HepG2 (cell line): ENCODE measurements at regions not wholly inside any gene's neighbourhood (a gene's known extent, or its start where the extent isn't known, plus 50 kb on each side); places are given as distances from the start of the nearest gene placed in this dataset.

Source experiments
- ATAC-seq: fragments of 200-7000 bp; cut with Tn5 transposase; 3 replicates; pipeline ENCODE4 v1.9.1; 2020; ENCODE audit warnings: mild to moderate bottlenecking, moderate library complexity
- BruUV-seq: library from RNA; stranded (reverse); fragments of 400-500 nt; replicated peaks from 2 replicates; lab custom pipeline; 2021; lab: Mats Ljungman, UMichigan
- CTCF ChIA-PET: fragments of 300-600 bp; formaldehyde crosslinking; extraction: SDS; loops from one replicate; lab custom pipeline; 2021; ENCODE audit warnings: low total read pairs, inconsistent platforms, low intra/inter-chr PET ratio; lab: Yijun Ruan, JAX
- POLR2A ChIA-PET: fragments of 350-600 bp; sonication (Branson Sonifier 250); formaldehyde crosslinking; loops from one replicate; lab custom pipeline; 2020; ENCODE audit warnings: antibody characterized with exemption, inconsistent platforms; lab: Yijun Ruan, JAX
- DNase-seq: peaks from one replicate; pipeline ENCODE4 v3.0.0-alpha.2; 2015; ENCODE audit warnings: low spot score
- FAIRE-seq: peaks from 3 replicates; lab custom pipeline; 2011; peaks lifted over from hg19 to GRCh38; lab: Jason Lieb, UNC
- H2AFZ ChIP-seq: one replicate; pipeline ENCODE4 v1.6.1; 2011; ENCODE audit warnings: low read length, inconsistent platforms
- H3K27ac ChIP-seq: fragments of 300-600 bp; 3 replicates; pipeline ENCODE4 v1.8.0; 2011; ENCODE audit warnings: mixed run types, mild to moderate bottlenecking, mixed read lengths, low read length, inconsistent platforms; ENCODE audit not compliant: insufficient read depth; ENCODE audit errors: extremely low read length
- H3K27me3 ChIP-seq, 2 experiments: fragments of 200-600 bp in 1 of 2; 2 replicates in 1 of 2; 3 replicates in 1 of 2; pipeline versions ENCODE4 v1.6.0 to v1.8.0; 2011; ENCODE audit warnings: low read length in 2 of 2, mild to moderate bottlenecking in 2 of 2, moderate library complexity in 2 of 2, inconsistent platforms in 1 of 2; ENCODE audit not compliant: insufficient read depth in 2 of 2, control insufficient read depth in 1 of 2
- H3K36me3 ChIP-seq, 2 experiments: fragments of 200-600 bp in 1 of 2; replicated peaks in 1 of 2; 2 replicates in 1 of 2; 3 replicates in 1 of 2; pipeline versions ENCODE4 v1.5.1 to v1.8.0; 2011; ENCODE audit warnings: low read length in 2 of 2, inconsistent platforms in 1 of 2; ENCODE audit not compliant: insufficient read depth in 2 of 2, control insufficient read depth in 1 of 2
- H3K4me1 ChIP-seq: 2 replicates; pipeline ENCODE4 v1.5.1; 2012; ENCODE audit warnings: low read length, inconsistent platforms; ENCODE audit not compliant: insufficient read depth
- H3K4me2 ChIP-seq: 2 replicates; pipeline ENCODE4 v1.6.0; 2011; ENCODE audit warnings: low read depth, low read length, inconsistent platforms
- H3K4me3 ChIP-seq, 3 experiments: fragments of 200-600 bp in 1 of 3; sonication (generic), shearing (Covaris generic) in 1 of 3; replicated peaks in 1 of 3; 2 replicates each; pipeline ENCODE4 v1.5.1; 2011 to 2016; ENCODE audit warnings: low read length in 3 of 3, inconsistent platforms in 2 of 3, low read depth in 2 of 3, mild to moderate bottlenecking in 2 of 3, control low read depth in 1 of 3, mixed read lengths in 1 of 3; ENCODE audit not compliant: insufficient read depth in 1 of 3
- H3K79me2 ChIP-seq: one replicate; pipeline ENCODE4 v1.6.1; 2011; ENCODE audit warnings: low read length, inconsistent platforms; ENCODE audit not compliant: insufficient read depth
- H3K9ac ChIP-seq: 2 replicates; pipeline ENCODE4 v1.6.0; 2011; ENCODE audit warnings: mild to moderate bottlenecking, low read depth, low read length, inconsistent platforms; ENCODE audit not compliant: insufficient read depth
- H3K9me3 ChIP-seq: 2 replicates; pipeline ENCODE4 v1.5.1; 2012; ENCODE audit warnings: mild to moderate bottlenecking, low read length
- H4K20me1 ChIP-seq: 2 replicates; pipeline ENCODE4 v1.6.0; 2011; ENCODE audit warnings: inconsistent platforms, mild to moderate bottlenecking, low read length, moderate library complexity; ENCODE audit not compliant: insufficient read depth
- ASH2L ChIP-seq: fragments of 300-600, 200-600 bp; sonication (generic); IDR thresholded peaks from 2 replicates; pipeline ENCODE4 v1.7.0; 2017; ENCODE audit warnings: low read depth, mild to moderate bottlenecking, moderate library complexity, mixed read lengths, low read length; ENCODE audit not compliant: insufficient read length
- CENPBD1 ChIP-seq: sonication (generic); formaldehyde crosslinking; IDR thresholded peaks from 2 replicates; pipeline ENCODE4 v1.8.0; 2022; ENCODE audit warnings: missing genetic modification reagents, low read depth, mild to moderate bottlenecking, borderline replicate concordance
- ELF1 ChIP-seq: sonication (generic); formaldehyde crosslinking; IDR thresholded peaks from 2 replicates; pipeline ENCODE4 v1.4.0; 2020; ENCODE audit warnings: missing genetic modification reagents
- FLYWCH1 ChIP-seq: sonication (generic); formaldehyde crosslinking; IDR thresholded peaks from 2 replicates; pipeline ENCODE4 v1.8.1; 2023; ENCODE audit warnings: mild to moderate bottlenecking, missing genetic modification reagents
- KAT7 ChIP-seq: IDR thresholded peaks from 2 replicates; pipeline ENCODE4 v1.6.1; 2018; ENCODE audit warnings: borderline replicate concordance, missing compliant biosample characterization
- MED8 ChIP-seq: sonication (generic); formaldehyde crosslinking; IDR thresholded peaks from 2 replicates; pipeline ENCODE4 v1.8.1; 2023; ENCODE audit warnings: mild to moderate bottlenecking, missing genetic modification reagents; ENCODE audit not compliant: insufficient replicate concordance
- MIXL1 ChIP-seq: IDR thresholded peaks from 2 replicates; pipeline ENCODE4 v1.6.1; 2016
- RAD51 ChIP-seq: fragments of 450-650 bp; IDR thresholded peaks from 2 replicates; pipeline ENCODE4 v1.6.1; 2016; ENCODE audit warnings: borderline replicate concordance
- RFXAP ChIP-seq: sonication (generic); formaldehyde crosslinking; IDR thresholded peaks from 2 replicates; pipeline ENCODE4 v1.4.0; 2020; ENCODE audit warnings: missing genetic modification reagents, borderline replicate concordance
- SIX1 ChIP-seq: sonication (generic); formaldehyde crosslinking; IDR thresholded peaks from 2 replicates; pipeline ENCODE4 v1.4.0; 2020; ENCODE audit warnings: missing genetic modification reagents, borderline replicate concordance
- STAT6 ChIP-seq: sonication (generic); formaldehyde crosslinking; IDR thresholded peaks from 2 replicates; pipeline ENCODE4 v1.4.0; 2020; ENCODE audit warnings: missing genetic modification reagents, mild to moderate bottlenecking, borderline replicate concordance
- ZMYM3 ChIP-seq: sonication (generic); formaldehyde crosslinking; IDR thresholded peaks from 2 replicates; pipeline ENCODE4 v1.5.1; 2020; ENCODE audit warnings: mild to moderate bottlenecking, missing genetic modification reagents
- ZNF234 ChIP-seq: sonication (generic); formaldehyde crosslinking; conservative IDR thresholded peaks from 2 replicates; pipeline ENCODE4 v1.5.1; 2020; ENCODE audit warnings: mild to moderate bottlenecking, missing genetic modification reagents
- ZNF446 ChIP-seq: sonication (generic); formaldehyde crosslinking; IDR thresholded peaks from 2 replicates; pipeline ENCODE4 v1.5.0; 2020; ENCODE audit warnings: mild to moderate bottlenecking, missing genetic modification reagents
- WGBS: methylation state at CpG from one replicate; pipeline ENCODE4 v1.1.6; 2017; ENCODE audit warnings: low lambda C conversion rate; 5-methylcytosine and 5-hydroxymethylcytosine counted together
- in situ Hi-C: cut with HindIII; loops from 2 replicates; pipeline ENCODE4 v1.10.0; 2017; ENCODE audit warnings: low pct_unique_long_range_greater_than_20kb; ENCODE audit not compliant: extremely low pct_ligation_motif_present
- intact Hi-C: fragments of 100-400 bp; cut with micrococcal nuclease; formaldehyde crosslinking; loops from one replicate; pipeline ENCODE4 v1.10.0; 2022; ENCODE audit not compliant: unreplicated experiment
- TF ChIP-seq, protein P1 (sequence below), 2 experiments: IDR thresholded peaks; 2 replicates each; pipeline ENCODE4 v1.6.1; 2011 to 2012; ENCODE audit warnings: low read length in 2 of 2, borderline replicate concordance in 1 of 2, low read depth in 1 of 2, mild to moderate bottlenecking in 1 of 2, moderate library complexity in 1 of 2
- TF ChIP-seq, protein P2 (sequence below): sonication (generic); formaldehyde crosslinking; IDR thresholded peaks from 2 replicates; pipeline ENCODE4 v1.4.0; 2020; ENCODE audit warnings: missing genetic modification reagents

- Histone ChIP-seq H3K79me2 (no peaks in the 10 kb centered on the region), H3K4me3 (no peak overlapping the region), H3K36me3 (no peaks in the 10 kb centered on the region), H3K4me1 (no peaks in the 10 kb centered on the region), H2AFZ (no peak overlapping the region), H3K27me3 (no peaks in the 10 kb centered on the region), H3K9ac (no peak overlapping the region), H3K4me2 (no peak overlapping the region), H3K9me3 (no peaks in the 10 kb centered on the region), H4K20me1 (no peaks in the 10 kb centered on the region), H3K27ac (no peak overlapping the region)
- TF ChIP-seq ELF1 (no peak), FLYWCH1 (CRISPR knock-in tag) (no peak), ASH2L (no peak), KAT7 (CRISPR knock-in tag) (no peak), ZNF446 (CRISPR knock-in tag) (no peak), RFXAP (no peak), ZNF234 (no peak), STAT6 (no peak), CENPBD1 (CRISPR knock-in tag) (no peak), MIXL1 (CRISPR knock-in tag) (no peak), SIX1 (no peak), MED8 (no peak), RAD51 (no peak), ZMYM3 (CRISPR knock-in tag) (no peak)
- TF ChIP-seq, protein P1, sequence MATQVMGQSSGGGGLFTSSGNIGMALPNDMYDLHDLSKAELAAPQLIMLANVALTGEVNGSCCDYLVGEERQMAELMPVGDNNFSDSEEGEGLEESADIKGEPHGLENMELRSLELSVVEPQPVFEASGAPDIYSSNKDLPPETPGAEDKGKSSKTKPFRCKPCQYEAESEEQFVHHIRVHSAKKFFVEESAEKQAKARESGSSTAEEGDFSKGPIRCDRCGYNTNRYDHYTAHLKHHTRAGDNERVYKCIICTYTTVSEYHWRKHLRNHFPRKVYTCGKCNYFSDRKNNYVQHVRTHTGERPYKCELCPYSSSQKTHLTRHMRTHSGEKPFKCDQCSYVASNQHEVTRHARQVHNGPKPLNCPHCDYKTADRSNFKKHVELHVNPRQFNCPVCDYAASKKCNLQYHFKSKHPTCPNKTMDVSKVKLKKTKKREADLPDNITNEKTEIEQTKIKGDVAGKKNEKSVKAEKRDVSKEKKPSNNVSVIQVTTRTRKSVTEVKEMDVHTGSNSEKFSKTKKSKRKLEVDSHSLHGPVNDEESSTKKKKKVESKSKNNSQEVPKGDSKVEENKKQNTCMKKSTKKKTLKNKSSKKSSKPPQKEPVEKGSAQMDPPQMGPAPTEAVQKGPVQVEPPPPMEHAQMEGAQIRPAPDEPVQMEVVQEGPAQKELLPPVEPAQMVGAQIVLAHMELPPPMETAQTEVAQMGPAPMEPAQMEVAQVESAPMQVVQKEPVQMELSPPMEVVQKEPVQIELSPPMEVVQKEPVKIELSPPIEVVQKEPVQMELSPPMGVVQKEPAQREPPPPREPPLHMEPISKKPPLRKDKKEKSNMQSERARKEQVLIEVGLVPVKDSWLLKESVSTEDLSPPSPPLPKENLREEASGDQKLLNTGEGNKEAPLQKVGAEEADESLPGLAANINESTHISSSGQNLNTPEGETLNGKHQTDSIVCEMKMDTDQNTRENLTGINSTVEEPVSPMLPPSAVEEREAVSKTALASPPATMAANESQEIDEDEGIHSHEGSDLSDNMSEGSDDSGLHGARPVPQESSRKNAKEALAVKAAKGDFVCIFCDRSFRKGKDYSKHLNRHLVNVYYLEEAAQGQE (IDR thresholded peaks at IDR 0.05; ENCODE audit: borderline replicate concordance in 1 of 2, low read depth in 1 of 2, low read length in 2 of 2) = no peak
- TF ChIP-seq, protein P2, sequence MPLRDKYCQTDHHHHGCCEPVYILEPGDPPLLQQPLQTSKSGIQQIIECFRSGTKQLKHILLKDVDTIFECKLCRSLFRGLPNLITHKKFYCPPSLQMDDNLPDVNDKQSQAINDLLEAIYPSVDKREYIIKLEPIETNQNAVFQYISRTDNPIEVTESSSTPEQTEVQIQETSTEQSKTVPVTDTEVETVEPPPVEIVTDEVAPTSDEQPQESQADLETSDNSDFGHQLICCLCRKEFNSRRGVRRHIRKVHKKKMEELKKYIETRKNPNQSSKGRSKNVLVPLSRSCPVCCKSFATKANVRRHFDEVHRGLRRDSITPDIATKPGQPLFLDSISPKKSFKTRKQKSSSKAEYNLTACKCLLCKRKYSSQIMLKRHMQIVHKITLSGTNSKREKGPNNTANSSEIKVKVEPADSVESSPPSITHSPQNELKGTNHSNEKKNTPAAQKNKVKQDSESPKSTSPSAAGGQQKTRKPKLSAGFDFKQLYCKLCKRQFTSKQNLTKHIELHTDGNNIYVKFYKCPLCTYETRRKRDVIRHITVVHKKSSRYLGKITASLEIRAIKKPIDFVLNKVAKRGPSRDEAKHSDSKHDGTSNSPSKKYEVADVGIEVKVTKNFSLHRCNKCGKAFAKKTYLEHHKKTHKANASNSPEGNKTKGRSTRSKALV (CRISPR knock-in tag) = no peak
- no peak for DNase-seq
- intact Hi-C loops (no loop called here), in situ Hi-C loops (loop anchor here (25.0 kb wide), 1 partner anchor 771 kb away; no protein-coding TSS in a partner anchor)
- FAIRE-seq = no peak
- no TSS peak for BruUV-seq
- POLR2A ChIA-PET = no interaction called here
- CTCF ChIA-PET = no interaction called here
- WGBS = 24% methylated on average over 2 of the region's 3 CpGs
- no peak for ATAC-seq
These were observed 208.9 kb downstream of the PAH start for GRCh38 chr12:102708108-102708507.
